ENCODE measurements at regions not wholly inside any gene's neighbourhood (a gene's known extent, or its start where the extent isn't known, plus 50 kb on each side); places are given as distances from the start of the nearest gene placed in this dataset.

- TF ChIP-seq POLR2A (IDR thresholded peaks at IDR 0.05; ENCODE audit: low read length) (no peak), GATA1 (IDR thresholded peaks at IDR 0.05; ENCODE audit: low read depth, low read length) (no peak)
Observed at GRCh38 chr12:25854991-25855390, 103.5 kb upstream of the RASSF8 start.

All from erythroblast (primary cell).